ENCODE measurements at regions not wholly inside any gene's neighbourhood (a gene's known extent, or its start where the extent isn't known, plus 50 kb on each side); places are given as distances from the start of the nearest gene placed in this dataset.

DNA sequence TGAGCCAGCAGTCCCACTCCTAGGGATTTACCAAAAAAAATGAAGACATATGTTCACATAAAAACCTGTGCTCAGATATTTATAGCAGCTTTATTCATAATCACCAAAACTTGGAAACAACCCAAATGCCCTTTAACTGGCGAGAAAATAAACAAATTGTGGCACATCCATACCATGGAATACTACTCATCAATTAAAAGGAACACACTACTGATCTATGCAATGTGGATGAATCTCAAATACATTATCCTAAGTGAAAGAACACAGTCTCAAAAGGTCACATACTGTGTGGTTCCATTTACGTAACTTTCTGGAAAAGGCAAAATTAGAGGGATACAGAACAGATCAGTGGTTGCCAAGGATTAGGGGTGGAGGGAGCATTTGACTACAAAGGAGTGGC lies 394.5 kb downstream of the SHQ1 start:
- DNase-seq (no peak), ATAC-seq (no peak)
- H3K36me3 ChIP-seq: no peaks in the 10 kb centered on the region
- in situ Hi-C loops (cut with MboI; ENCODE audit: low sequenced_read_pairs in 4 of 4): no loop called here
- no peak overlapping the region for H3K27ac ChIP-seq
- H3K9me3 ChIP-seq: no peaks in the 10 kb centered on the region
- H3K4me1 ChIP-seq: no peaks in the 10 kb centered on the region
- H3K27me3 ChIP-seq: no peaks in the 10 kb centered on the region
- TF ChIP-seq POLR2A (IDR thresholded peaks at IDR 0.05): no peak
- no peak for TF ChIP-seq CTCF (IDR thresholded peaks at IDR 0.05 in 4 of 5, conservative IDR thresholded peaks at IDR 0.05 in 1 of 5)
- intact Hi-C loops (cut with DNase I; ENCODE audit: low total_unique reads): no loop called here
- H3K4me3 ChIP-seq: no peak overlapping the region

DNA sequence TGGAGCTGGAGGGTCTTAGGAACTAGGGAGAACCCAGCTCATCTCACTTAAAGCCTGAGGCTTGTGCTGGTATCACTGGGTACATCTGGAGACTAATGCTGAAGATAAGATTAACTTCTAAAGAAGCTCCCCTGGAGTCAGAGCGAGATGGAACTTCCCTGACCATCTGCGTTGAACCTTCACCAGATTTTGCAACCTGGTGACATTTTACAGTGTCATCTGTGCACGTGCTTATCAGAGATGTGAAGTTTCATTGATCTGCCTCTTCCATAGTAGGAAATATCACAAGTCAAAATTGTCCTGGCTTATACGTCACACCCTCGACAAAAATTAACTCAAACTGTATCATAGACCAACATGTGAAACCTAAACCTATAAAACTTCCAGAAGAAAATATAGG lies 395.5 kb downstream of the SHQ1 start:
- no peaks in the 10 kb centered on the region for H3K27me3 ChIP-seq
- intact Hi-C loops (cut with DNase I; ENCODE audit: low total_unique reads) (no loop called here), in situ Hi-C loops (cut with MboI; ENCODE audit: low sequenced_read_pairs in 4 of 4) (no loop called here)
- DNase-seq (no peak), ATAC-seq (no peak)
- H3K4me1 ChIP-seq: no peaks in the 10 kb centered on the region
- no peaks in the 10 kb centered on the region for H3K9me3 ChIP-seq
- no peaks in the 10 kb centered on the region for H3K36me3 ChIP-seq
- no peak for TF ChIP-seq CTCF (IDR thresholded peaks at IDR 0.05 in 4 of 5, conservative IDR thresholded peaks at IDR 0.05 in 1 of 5)
- no peak for TF ChIP-seq POLR2A (IDR thresholded peaks at IDR 0.05)
- H3K27ac ChIP-seq: no peak overlapping the region
- H3K4me3 ChIP-seq: no peak overlapping the region

GRCh38 chr3:72451841-72452240 lies 396.4 kb downstream of the SHQ1 start:
- no peaks in the 10 kb centered on the region for H3K36me3 ChIP-seq
- DNase-seq: no peak
- no peaks in the 10 kb centered on the region for H3K27me3 ChIP-seq
- H3K27ac ChIP-seq: no peak overlapping the region
- intact Hi-C loops (cut with DNase I; ENCODE audit: low total_unique reads) (no loop called here), in situ Hi-C loops (cut with MboI; ENCODE audit: low sequenced_read_pairs in 4 of 4) (no loop called here)
- H3K4me1 ChIP-seq: no peaks in the 10 kb centered on the region
- TF ChIP-seq CTCF (IDR thresholded peaks at IDR 0.05 in 4 of 5, conservative IDR thresholded peaks at IDR 0.05 in 1 of 5) (no peak), POLR2A (IDR thresholded peaks at IDR 0.05) (no peak)
- no peak overlapping the region for H3K4me3 ChIP-seq
- no peak for ATAC-seq
- no peaks in the 10 kb centered on the region for H3K9me3 ChIP-seq

DNA sequence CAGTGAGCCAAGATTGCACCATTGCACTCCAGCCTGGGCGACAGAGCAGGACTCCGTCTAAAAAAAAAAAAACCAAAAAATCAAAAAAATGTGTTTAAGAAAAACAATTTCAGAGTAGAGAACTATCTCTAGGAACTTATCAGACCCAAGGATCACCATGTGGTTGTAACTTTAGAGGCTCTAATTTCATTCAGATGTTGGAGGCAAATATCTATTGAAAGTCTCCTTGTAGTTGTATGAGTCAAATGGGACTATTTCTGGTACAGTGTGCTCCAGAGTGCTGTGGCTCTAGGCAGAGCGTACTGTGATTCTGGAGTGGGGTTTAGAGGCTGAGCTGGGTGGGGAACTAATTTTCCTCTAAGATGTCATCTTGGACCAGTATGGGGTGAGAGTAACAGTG lies 398.7 kb downstream of the SHQ1 start:
- ATAC-seq (no peak), DNase-seq (no peak)
- intact Hi-C loops (cut with DNase I; ENCODE audit: low total_unique reads): loop anchor here (5.0 to 10.0 kb wide), 7 partner anchors 67 to 1175 kb away; partner anchors contain the start of genes PDZRN3 and PPP4R2
- in situ Hi-C loops (cut with MboI; ENCODE audit: low sequenced_read_pairs in 4 of 4): loop anchor here in 1 of 4 donors (10.0 kb wide), 1 partner anchor 375 kb away; no protein-coding TSS in a partner anchor
- no peaks in the 10 kb centered on the region for H3K27me3 ChIP-seq
- H3K4me3 ChIP-seq: no peak overlapping the region
- no peak for TF ChIP-seq CTCF (IDR thresholded peaks at IDR 0.05 in 4 of 5, conservative IDR thresholded peaks at IDR 0.05 in 1 of 5)
- TF ChIP-seq POLR2A (IDR thresholded peaks at IDR 0.05): no peak
- no peaks in the 10 kb centered on the region for H3K9me3 ChIP-seq
- H3K4me1 ChIP-seq: peaks cover 15 to 17% of the 10 kb centered on the region in 2 donors
- no peaks in the 10 kb centered on the region for H3K36me3 ChIP-seq
- no peak overlapping the region for H3K27ac ChIP-seq

- no peaks in the 10 kb centered on the region for H3K27me3 ChIP-seq
- H3K36me3 ChIP-seq: no peaks in the 10 kb centered on the region
- peaks cover 17 to 18% of the 10 kb centered on the region in 2 donors for H3K4me1 ChIP-seq
- no peaks in the 10 kb centered on the region for H3K9me3 ChIP-seq
- no peak overlapping the region for H3K4me3 ChIP-seq
- intact Hi-C loops (cut with DNase I; ENCODE audit: low total_unique reads) (loop anchor here (5.0 to 10.0 kb wide), 7 partner anchors 67 to 1176 kb away; partner anchors contain the start of genes PDZRN3 and PPP4R2), in situ Hi-C loops (cut with MboI; ENCODE audit: low sequenced_read_pairs in 4 of 4) (loop anchor here in 1 of 4 donors (10.0 kb wide), 1 partner anchor 376 kb away; no protein-coding TSS in a partner anchor)
- no peak for ATAC-seq
- no peak for TF ChIP-seq CTCF (IDR thresholded peaks at IDR 0.05 in 4 of 5, conservative IDR thresholded peaks at IDR 0.05 in 1 of 5)
- no peak for TF ChIP-seq POLR2A (IDR thresholded peaks at IDR 0.05)
- DNase-seq: no peak
- no peak overlapping the region for H3K27ac ChIP-seq
These were observed 399.4 kb downstream of the SHQ1 start for GRCh38 chr3:72448858-72449257.

Measured in gastrocnemius medialis (tissue), 4 donors.